ENCODE measurements at regions not wholly inside any gene's neighbourhood (a gene's known extent, or its start where the extent isn't known, plus 50 kb on each side); places are given as distances from the start of the nearest gene placed in this dataset.

DNA sequence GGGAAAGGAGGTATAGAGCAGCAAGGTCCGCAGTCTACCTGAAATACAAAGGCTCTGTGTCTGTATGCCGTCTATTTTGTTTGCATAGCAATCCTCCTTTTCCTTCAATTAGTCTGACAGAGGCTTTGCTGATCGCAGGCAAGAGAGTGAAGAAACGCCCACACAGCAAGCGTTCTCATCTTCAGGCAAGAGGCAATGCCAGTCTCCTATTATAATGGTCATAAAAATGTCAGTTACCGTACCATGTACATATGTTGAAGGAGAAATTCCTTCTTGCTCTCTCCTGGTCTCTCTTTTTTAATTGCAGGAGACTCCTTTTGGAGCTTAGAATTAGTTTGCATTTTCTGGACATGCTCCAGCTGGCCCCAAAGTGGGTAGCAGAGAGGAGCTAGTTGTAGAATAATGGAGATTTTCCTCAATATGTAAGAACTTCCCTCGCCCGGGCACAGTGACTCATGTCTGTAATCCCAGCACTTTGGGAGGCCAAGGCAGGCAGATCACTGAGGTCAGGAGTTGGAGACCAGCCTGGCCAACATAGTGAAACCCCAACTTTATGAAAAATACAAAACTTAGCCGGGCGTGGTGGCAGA lies 139.5 kb downstream of the PFKFB3 start:
- no peak for DNase-seq (ENCODE audit: low spot score)

GRCh38 chr10:6343305-6344010 lies 140.7 kb downstream of the PFKFB3 start:
- peak; percentile 53 for DNase-seq (ENCODE audit: low spot score)

- no peak for DNase-seq (ENCODE audit: low spot score)
Measured at GRCh38 chr10:6345404-6345803, 142.7 kb downstream of the PFKFB3 start.

DNA sequence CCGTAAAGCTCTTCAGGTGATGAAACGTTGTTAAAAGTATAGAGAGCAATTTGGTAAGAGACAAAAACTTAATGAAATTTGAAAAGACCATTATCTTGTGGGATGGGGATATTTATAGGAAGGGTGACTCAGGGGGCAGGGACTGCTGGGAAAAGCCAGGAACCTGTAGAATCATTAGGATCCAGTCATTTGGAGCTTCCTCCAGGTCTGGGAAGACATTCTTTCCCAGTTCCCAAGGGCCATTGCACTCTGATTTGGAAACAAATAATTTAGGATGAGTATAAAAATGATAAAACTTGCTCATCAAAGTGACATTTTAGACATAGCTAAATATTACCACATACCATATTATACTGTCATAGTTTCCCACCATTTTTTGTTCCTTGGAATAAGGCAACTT lies 143.9 kb downstream of the PFKFB3 start:
- peak; percentile 34 for DNase-seq (ENCODE audit: low spot score)

GRCh38 chr10:6347391-6347951 lies 144.7 kb downstream of the PFKFB3 start:
- DNase-seq (ENCODE audit: low spot score) = peak; percentile 71

DNA sequence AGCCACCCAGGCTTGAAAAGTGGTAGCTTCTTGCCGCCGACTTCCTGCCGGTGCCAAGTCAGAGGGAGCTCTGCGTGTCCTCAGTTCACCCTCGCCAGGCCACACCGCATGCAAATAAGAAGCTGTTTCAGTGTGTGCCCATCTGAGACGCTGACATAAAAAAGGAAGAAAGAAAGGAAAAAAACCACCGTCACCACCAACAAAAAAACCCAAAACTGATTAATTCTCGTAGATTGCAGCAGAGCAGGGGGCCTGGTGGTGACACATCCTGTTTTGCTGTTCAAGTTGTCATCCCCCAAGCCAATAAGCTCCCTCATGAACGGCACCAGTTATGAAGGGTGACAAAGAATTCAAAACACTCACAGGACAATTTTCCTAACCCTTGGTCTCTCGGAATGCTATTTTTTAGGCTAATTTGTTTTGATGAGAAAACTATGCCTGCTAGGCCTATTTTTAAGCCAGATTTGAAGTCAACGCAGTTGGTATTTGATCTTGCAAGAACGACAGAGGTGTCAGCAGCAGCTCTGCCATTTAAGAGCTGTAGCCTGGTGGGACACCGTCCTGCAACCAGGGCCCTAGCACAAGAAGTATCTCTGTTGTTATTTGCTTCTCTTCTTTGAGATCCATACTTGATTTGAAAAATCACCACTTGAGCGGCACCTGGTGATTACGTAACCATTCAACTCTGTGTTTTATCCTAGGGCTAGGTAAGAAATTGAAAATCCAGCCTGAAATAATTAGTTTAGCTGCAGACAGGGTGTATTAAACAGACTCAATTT lies 145.6 kb downstream of the PFKFB3 start:
- DNase-seq (ENCODE audit: low spot score) = peak; percentile 61

DNA sequence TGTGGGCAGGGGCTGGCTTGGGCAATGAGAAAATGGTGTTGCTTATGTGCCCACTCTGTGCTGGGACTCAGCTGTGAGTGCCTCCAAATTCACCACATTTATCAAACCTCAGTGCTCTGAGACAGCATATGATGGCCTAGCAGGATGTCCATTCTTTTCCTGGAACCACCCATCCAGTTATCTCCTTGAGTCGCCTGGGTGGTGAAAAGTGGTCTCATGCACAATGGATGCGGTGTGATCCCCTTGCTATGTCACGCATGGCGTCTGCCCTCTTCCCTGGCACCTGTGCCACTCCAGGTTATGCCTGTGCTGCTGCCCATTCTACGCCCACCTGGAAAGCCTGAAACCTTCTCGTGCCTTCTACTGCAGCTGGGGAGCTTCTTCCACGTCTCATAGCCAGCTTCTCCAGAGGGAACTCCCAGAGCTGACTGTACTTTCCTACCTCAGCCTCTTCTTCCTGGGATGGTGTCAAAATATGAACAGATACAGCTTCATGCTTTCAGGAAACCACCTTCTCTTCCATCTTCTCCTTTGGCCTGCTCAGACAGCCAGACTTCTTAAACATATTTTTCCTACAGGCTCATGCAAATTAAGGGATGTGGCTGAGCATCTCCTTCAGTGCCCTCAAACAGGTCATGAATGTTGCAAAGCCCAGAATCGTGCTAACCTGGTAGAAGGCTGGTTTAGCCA lies 147.3 kb downstream of the PFKFB3 start:
- DNase-seq (ENCODE audit: low spot score) = no peak

DNA sequence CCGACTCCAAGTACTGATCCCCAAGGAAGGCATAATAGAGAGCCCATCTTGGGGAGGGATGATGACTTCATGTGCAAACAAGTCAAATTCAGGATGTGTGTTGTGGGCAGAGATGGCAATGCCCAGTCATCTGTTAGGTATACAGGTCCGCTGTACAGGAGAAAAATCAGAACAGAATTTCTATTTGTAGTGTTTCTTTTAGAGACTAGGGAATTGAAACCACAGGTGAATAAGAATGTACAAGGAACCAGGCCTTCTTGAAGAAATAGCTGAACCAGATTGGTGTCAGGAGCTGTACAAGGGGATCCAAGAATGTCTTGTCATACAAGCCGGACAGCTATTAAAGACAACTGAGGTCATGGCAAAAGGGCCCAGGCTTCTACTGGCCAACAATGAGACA lies 147.9 kb downstream of the PFKFB3 start:
- no peak for DNase-seq (ENCODE audit: low spot score)

DNA sequence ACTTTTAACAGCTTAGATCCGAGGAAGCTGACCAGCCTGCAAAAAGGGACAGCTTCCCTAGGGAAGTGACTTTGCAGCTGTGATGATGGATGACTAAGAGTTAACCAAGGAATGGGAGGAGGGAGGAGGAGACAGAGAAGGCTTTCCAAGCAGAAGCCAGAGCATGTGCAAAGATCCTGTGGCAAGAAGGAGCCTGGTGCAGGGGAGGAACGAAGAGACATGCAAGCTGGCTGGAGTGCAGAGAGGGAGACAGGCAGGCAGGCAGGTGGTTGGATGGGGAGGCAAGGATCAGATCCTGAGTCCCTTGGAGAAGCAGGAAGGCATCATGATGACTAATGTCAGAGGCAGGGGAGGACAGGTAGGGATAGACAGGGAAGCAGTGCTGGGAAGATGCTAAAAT lies 148.8 kb downstream of the PFKFB3 start:
- DNase-seq (ENCODE audit: low spot score) = no peak

GRCh38 chr10:6353526-6353925 lies 150.8 kb downstream of the PFKFB3 start:
- no peak for DNase-seq (ENCODE audit: low spot score)

- DNase-seq (ENCODE audit: low spot score) = no peak
Measured at GRCh38 chr10:6354168-6354772, 151.5 kb downstream of the PFKFB3 start.

DNA sequence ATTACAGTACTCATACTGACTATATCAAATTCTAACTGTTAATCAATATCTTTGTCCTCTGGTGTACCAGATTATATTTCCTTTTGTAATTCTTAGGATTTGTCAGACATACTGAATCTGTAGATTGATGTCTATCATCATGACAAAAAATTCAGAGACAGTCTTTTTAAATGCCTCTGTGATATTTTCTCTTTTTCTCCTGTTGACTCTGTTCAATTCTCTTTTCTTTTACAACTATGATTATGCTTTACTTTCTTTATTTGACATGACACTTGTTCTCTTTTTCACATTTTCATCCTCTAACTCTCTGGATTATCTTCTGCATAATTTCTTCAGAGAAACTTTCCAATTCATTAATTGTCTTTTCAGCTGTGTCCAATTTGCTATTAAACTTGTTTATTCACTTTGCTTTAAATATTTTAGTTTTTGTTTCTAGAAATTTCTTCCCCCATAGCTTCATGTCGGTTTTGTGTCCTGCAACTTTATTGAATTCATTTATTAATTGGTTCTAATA lies 153.6 kb downstream of the PFKFB3 start:
- DNase-seq (ENCODE audit: low spot score) = no peak

DNA sequence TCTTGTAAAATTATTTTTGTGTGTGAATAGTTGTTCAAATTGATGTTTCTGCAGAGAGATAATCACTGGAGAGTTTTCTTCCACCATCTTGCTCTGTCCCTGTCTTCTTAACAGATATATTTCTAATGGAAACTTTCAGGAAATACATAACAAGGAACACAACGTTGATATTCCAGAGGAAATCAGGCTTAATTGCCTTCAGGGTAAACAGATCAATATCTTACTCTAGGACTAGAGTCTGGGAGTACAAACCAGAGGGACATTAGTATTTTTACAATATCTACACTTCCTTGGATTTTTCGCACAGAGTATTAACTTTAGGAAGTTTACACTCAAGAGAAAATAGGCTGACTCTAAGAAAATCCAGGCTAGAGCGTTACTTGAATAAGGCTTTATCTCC lies 159.1 kb downstream of the PFKFB3 start:
- DNase-seq (ENCODE audit: low spot score) = no peak

DNA sequence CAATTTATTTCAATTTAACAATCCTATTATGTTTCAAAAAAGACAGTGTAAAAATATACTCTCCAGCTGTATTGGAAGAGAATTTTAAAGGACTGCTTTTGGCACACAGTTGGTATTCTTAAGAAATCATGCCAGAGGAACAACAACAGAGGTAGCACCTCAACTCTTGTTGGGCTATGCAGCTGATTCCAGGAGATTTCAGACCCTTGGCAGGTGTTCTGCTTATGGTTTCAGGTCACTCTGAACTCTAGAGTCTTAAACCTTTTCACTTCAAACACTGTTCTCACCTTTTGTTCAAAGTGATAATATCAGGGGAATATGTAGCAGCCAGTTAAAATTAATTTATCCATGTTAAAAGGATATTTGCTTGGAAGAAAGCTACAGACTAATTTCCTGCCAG lies 160.1 kb downstream of the PFKFB3 start:
- DNase-seq (ENCODE audit: low spot score) = no peak

- DNase-seq (ENCODE audit: low spot score) = no peak
Measured at GRCh38 chr10:6363511-6363910, 160.8 kb downstream of the PFKFB3 start.

DNA sequence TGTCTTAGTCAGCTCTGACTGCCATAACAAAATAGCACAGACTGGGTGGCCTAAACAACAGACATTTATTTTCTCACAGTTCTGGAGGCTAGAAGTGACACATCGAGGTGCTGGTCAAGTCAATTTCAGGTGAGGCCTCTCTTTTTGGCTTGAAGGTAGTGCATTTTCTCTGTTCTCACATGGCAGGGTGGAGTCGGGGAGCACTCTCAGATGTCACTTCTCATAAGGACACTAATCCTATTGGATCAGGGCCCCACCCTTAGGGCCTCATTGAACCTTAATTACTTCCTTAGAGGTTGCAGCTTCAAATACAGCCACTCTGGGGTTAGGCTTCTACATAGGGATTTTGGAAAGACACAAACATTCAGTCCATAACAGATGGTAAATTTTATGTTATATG lies 161.6 kb downstream of the PFKFB3 start:
- DNase-seq (ENCODE audit: low spot score) = no peak

- no peak for DNase-seq (ENCODE audit: low spot score)
Measured at GRCh38 chr10:6364893-6365292, 162.2 kb downstream of the PFKFB3 start.

DNA sequence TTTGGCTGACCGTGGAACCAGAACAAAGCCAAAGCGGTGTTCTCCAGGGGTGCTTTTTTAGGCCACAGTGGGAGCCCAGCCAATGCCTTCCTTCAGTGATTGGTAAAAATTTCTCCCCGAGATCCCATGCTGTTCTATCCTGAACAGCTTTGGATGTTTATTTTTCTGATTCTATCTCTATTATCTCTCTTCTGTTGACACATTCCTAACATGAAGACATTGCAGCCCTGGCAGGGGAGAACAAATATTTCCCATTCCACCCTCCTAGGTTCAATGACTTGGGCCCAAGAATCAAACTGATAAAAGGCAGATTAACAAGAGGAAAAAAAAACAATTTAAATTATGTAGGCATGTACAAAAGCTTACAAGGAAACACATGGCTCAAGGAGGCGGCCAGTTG lies 162.7 kb downstream of the PFKFB3 start:
- DNase-seq (ENCODE audit: low spot score) = no peak
